Tongue (tissue), 1 donor: ENCODE measurements at regions not wholly inside any gene's neighbourhood (a gene's known extent, or its start where the extent isn't known, plus 50 kb on each side); places are given as distances from the start of the nearest gene placed in this dataset.
"Not testable (repeated sequence)": the region's sequence is repeated elsewhere in the genome, so short reads cannot be mapped to it uniquely, and the experiment has no call there.

Experiments
- DNase-seq: peaks from one replicate; pipeline ENCODE4 v3.0.0-alpha.2; 2015

GRCh38 chr20:50428097-50428828 is 81.9 kb upstream of the PTPN1 start:
- DNase-seq, result no peak

- no peak for DNase-seq
These were observed 80.8 kb upstream of the PTPN1 start for GRCh38 chr20:50429412-50429811.

GRCh38 chr20:50431066-50431450 is 79.1 kb upstream of the PTPN1 start:
- DNase-seq, result no peak

- DNase-seq, result no peak
These were observed 77.0 kb upstream of the PTPN1 start for GRCh38 chr20:50433001-50433761.

GRCh38 chr20:50434321-50434652 is 75.9 kb upstream of the PTPN1 start:
- DNase-seq, result no peak

- DNase-seq, result no peak
These were observed 75.4 kb upstream of the PTPN1 start for GRCh38 chr20:50434653-50435396.

GRCh38 chr20:50435397-50436051 is 74.7 kb upstream of the PTPN1 start:
- DNase-seq, result no peak

- DNase-seq, result no peak
These were observed 74.0 kb upstream of the PTPN1 start for GRCh38 chr20:50436052-50436656.

GRCh38 chr20:50436696-50437095 is 73.5 kb upstream of the PTPN1 start:
- no peak for DNase-seq

- no peak for DNase-seq
These were observed 71.2 kb upstream of the PTPN1 start for GRCh38 chr20:50438986-50439407.

GRCh38 chr20:50439539-50440453 is 70.4 kb upstream of the PTPN1 start:
- DNase-seq, result no peak

GRCh38 chr20:50442512-50442911 is 67.7 kb upstream of the PTPN1 start:
- DNase-seq, result no peak

- DNase-seq, result no peak
These were observed 64.6 kb upstream of the PTPN1 start for GRCh38 chr20:50445354-50446151.

GRCh38 chr20:50446351-50447101 is 63.7 kb upstream of the PTPN1 start:
- DNase-seq, result no peak

- no peak for DNase-seq
These were observed 62.9 kb upstream of the PTPN1 start for GRCh38 chr20:50447102-50447804.

- no peak for DNase-seq
These were observed 62.4 kb upstream of the PTPN1 start for GRCh38 chr20:50447817-50448216.

- DNase-seq, result not testable (repeated sequence)
These were observed 61.4 kb upstream of the PTPN1 start for GRCh38 chr20:50448625-50449403.
